ENCODE measurements at regions not wholly inside any gene's neighbourhood (a gene's known extent, or its start where the extent isn't known, plus 50 kb on each side); places are given as distances from the start of the nearest gene placed in this dataset.

- TF ChIP-seq PATZ1 (tag by site-specific recombination; IDR thresholded peaks at IDR 0.05) (no peak), ZNF211 (tag by site-specific recombination; IDR thresholded peaks at IDR 0.05; ENCODE audit: low read depth) (no peak), ZNF18 (tag by site-specific recombination; IDR thresholded peaks at IDR 0.05) (no peak), ZNF707 (tag by site-specific recombination; IDR thresholded peaks at IDR 0.05) (no peak), PRDM6 (tag by site-specific recombination; IDR thresholded peaks at IDR 0.05) (no peak), ZFHX2 (tag by site-specific recombination; conservative IDR thresholded peaks at IDR 0.05) (no peak), EGR2 (tag by site-specific recombination; IDR thresholded peaks at IDR 0.05; ENCODE audit: low read depth) (no peak), ZNF621 (tag by site-specific recombination; IDR thresholded peaks at IDR 0.05) (no peak), ZNF837 (tag by site-specific recombination; IDR thresholded peaks at IDR 0.05) (no peak), ZNF660 (tag by site-specific recombination; IDR thresholded peaks at IDR 0.05) (no peak), ZNF529 (tag by site-specific recombination; IDR thresholded peaks at IDR 0.05; ENCODE audit: insufficient replicate concordance) (no peak), ZNF785 (tag by site-specific recombination; IDR thresholded peaks at IDR 0.05) (no peak), ZBTB6 (tag by site-specific recombination; IDR thresholded peaks at IDR 0.05) (no peak), ZNF391 (tag by site-specific recombination; IDR thresholded peaks at IDR 0.05; ENCODE audit: borderline replicate concordance, low read depth) (no peak), ZNF280D (tag by site-specific recombination; IDR thresholded peaks at IDR 0.05) (no peak), ZBTB48 (tag by site-specific recombination; IDR thresholded peaks at IDR 0.05) (no peak), ZNF449 (tag by site-specific recombination; IDR thresholded peaks at IDR 0.05) (no peak), ZNF48 (tag by site-specific recombination; IDR thresholded peaks at IDR 0.05) (no peak)
- CTCF ChIA-PET, result no interaction called here
- POLR2A ChIA-PET, result no interaction called here
These were observed 850.1 kb downstream of the TBC1D32 start for GRCh38 chr6:120484146-120484545.

More at GRCh38 chr6:120484146-120484545, 850.1 kb downstream of the TBC1D32 start:
- no peak overlapping the region for H3K27ac ChIP-seq (ENCODE audit: extremely low read depth, low read depth, low read length)
- H3K4me1 ChIP-seq (ENCODE audit: control insufficient read depth, insufficient read depth, low read length), result no peaks in the 10 kb centered on the region
- no peaks in the 10 kb centered on the region for H3K9me3 ChIP-seq (ENCODE audit: control insufficient read depth, insufficient read depth, low read depth, low read length)
- no peaks in the 10 kb centered on the region for H3K36me3 ChIP-seq (ENCODE audit: control insufficient read depth in 2 of 2, insufficient read depth in 1 of 2, low read length in 2 of 2)
- no peak overlapping the region for H3K4me3 ChIP-seq (ENCODE audit: low read depth, low read length)

All from HEK293 (cell line).